ENCODE measurements at regions not wholly inside any gene's neighbourhood (a gene's known extent, or its start where the extent isn't known, plus 50 kb on each side); places are given as distances from the start of the nearest gene placed in this dataset.

GRCh38 chr3:102599819-102600576, 165.2 kb downstream of the ZPLD1 start:
- H3K4me3 ChIP-seq (ENCODE audit: low read depth, low read length) = no peak overlapping the region

DNA sequence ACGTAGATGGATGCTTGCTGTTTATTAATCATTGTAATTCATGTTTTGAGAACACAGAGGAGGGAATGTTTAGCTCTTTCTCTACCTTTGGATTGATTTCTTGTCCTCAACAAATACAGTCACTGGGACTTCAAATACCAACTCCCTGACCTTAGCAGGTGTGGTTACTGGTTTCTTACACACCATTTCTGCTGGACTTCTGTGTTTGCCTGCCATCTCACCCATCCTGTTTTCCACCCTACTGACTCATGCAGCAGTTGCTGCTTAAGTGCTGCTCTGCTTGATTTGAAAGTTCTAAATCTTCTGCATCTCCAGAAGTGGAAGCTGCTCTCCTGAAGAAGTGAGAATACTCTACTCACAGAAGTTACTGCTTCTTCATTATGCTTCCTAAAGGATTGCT, 170.3 kb downstream of the ZPLD1 start:
- H3K4me3 ChIP-seq (ENCODE audit: low read depth, low read length) = no peak overlapping the region

DNA sequence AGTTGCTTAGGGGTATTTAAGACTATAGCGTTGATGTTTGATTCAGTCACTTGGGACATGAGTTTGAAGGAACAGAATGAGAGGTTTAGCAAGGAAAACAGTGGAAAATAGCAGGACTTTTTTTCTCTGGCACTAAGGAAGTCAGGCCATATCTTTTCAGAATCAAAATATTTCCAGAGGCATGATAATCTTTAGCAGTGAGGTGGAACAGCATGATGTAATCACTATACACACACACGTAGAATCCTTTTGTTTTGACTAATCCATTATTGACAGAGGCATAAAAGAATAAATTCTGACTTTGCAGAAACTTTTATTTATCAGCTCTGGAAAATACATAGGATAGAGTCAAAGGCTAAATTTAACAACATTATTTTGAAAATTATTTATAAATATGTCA, 174.1 kb downstream of the ZPLD1 start:
- no peak overlapping the region for H3K4me3 ChIP-seq (ENCODE audit: low read depth, low read length)

DNA sequence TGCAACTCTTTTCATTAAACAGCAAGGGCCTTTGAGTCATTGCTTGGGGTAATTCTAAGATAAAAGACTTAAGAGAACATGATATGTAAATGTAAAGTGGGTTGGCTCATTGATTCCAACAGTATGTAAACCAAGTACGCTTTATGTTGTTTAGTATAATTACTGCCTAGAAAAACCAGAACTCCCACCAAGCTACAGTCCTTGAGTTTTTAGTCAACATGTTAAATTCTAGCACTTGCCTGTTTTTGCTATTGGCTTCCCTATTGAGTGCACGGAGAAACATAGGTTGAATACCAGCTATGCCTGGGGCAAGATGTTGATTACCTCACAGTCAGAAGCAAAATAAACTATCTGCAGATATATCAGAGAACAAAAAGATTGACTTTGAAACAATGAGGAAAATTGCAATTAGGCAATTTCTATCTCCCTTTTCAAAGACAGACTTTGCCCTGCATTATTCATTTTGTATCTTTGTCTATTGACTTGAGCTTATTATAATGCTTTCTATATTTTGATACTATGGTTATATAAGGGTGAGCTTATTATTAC, 179.3 kb downstream of the ZPLD1 start:
- no peak overlapping the region for H3K4me3 ChIP-seq (ENCODE audit: low read depth, low read length)

- H3K4me3 ChIP-seq (ENCODE audit: low read depth, low read length) = no peak overlapping the region
Measured at GRCh38 chr3:102614585-102614984, 179.8 kb downstream of the ZPLD1 start.

GRCh38 chr3:102617381-102617780, 182.6 kb downstream of the ZPLD1 start:
- no peak overlapping the region for H3K4me3 ChIP-seq (ENCODE audit: low read depth, low read length)

DNA sequence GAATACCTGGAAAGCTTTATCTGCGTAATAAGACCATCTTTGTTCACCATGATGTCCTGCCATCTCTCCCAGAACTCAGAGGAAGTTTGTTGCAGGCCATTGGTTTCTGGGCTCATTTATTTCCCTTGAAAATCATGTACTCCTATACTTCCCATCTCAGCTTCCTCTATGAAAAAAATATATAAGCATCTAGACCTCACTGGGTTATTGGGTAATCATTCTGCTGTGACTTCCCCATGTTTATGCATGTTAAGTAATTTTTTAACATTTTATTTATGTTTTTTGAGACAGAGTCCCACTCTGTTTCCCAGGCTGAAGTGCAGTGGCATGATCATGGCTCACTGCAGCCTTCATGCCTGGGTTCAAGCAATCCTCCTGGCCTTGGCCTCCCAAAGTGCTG, 184.5 kb downstream of the ZPLD1 start:
- H3K4me3 ChIP-seq (ENCODE audit: low read depth, low read length) = no peak overlapping the region

DNA sequence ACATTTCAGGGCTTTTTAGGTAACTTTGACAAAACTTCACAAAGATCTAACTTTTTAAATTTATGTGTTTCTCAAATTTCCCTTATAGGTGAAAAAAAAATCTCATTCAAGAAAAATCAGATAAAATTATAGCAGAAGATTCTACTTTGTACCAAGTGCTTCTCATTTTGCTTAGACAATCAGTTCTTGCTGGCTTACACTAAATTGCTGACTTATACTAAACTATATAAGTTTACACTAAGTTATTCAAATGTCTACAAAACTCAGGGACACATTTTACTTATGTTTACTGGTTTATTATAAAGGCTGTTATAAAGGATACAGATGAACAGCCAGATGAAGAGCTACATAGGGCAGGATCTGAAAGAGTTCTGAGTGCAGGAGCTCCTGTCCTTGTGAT, 195.1 kb downstream of the ZPLD1 start:
- no peak overlapping the region for H3K4me3 ChIP-seq (ENCODE audit: low read depth, low read length)

GRCh38 chr3:102630531-102630930, 195.7 kb downstream of the ZPLD1 start:
- no peak overlapping the region for H3K4me3 ChIP-seq (ENCODE audit: low read depth, low read length)

DNA sequence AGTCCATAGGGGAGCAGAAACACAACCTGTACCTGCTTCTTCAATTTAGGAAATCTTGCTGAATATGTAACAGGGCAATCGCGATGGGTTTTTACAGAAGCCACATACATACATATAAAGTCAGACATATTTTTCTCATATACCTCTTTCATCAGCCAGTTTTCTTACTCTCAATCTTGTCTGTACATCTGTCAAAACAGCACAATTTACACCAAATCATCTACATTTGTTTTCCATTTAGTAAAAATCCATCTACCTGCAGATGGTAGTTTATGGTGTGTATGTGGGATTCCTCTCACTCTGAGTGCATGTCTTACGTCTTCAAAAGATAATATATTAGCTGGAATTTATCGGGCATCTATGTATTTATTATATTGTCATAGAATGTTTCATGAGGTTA, 208.7 kb downstream of the ZPLD1 start:
- no peak overlapping the region for H3K4me3 ChIP-seq (ENCODE audit: low read depth, low read length)

DNA sequence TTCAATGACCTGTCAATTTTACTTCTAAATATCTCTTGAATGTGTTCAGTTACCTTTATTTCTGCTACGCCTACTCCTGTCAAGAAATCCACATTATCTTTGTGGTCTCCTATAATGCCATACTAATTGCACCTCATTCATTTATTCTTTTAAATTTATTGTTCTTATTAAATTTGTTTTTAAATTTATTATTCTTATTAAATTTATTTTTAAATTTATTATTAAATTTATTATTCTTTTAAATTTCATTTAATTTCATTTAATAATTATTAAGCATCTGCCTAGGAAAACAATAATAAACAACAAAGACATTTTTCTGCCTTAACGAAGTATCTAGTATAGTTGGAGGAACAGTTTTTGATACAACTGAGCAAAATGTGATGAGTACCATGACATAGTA, 211.7 kb downstream of the ZPLD1 start:
- no peak overlapping the region for H3K4me3 ChIP-seq (ENCODE audit: low read depth, low read length)

- H3K4me3 ChIP-seq (ENCODE audit: low read depth, low read length) = no peak overlapping the region
Measured at GRCh38 chr3:102660653-102661052, 225.8 kb downstream of the ZPLD1 start.

DNA sequence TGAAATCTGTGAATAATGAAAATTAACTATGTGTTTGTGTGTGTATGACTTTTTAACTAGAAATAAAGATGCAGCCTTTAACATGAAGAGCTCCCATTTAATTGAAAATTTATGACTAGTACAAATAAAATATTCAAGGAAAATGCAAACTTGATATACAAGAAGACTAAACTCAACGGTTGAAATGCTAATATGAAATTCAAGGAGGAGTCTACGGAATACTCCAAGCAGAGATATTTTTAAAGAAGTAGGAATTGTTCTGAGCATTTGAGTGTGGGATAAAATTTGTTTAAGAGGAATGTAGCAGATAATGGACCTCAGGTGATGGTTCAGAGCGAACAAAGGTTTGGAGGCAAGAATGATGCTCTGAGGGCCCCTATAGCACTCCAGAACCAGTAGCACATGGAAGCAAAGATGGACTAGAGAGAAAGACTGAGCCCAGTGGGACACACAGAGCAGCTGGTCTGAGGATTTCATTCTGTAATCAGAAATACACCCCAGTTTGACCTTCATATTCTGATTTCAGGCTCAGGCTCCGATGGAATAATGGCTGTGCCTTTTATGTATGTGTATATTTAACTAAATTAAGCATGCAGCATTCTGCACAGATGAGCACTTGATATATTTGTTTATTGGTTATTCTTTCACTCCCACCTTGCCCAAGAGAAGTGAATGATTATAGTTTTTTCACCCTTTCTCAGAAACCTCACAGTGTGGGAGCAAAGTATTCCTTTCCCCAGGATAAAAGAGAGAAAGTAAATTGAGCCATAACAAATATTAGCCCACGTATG, 227.1 kb downstream of the ZPLD1 start:
- no peak overlapping the region for H3K4me3 ChIP-seq (ENCODE audit: low read depth, low read length)

GRCh38 chr3:102662498-102662772, 227.6 kb downstream of the ZPLD1 start:
- no peak overlapping the region for H3K4me3 ChIP-seq (ENCODE audit: low read depth, low read length)

- no peak overlapping the region for H3K4me3 ChIP-seq (ENCODE audit: low read depth, low read length)
Measured at GRCh38 chr3:102664126-102664525, 229.3 kb downstream of the ZPLD1 start.

- H3K4me3 ChIP-seq (ENCODE audit: low read depth, low read length) = no peak overlapping the region
Measured at GRCh38 chr3:102665183-102665582, 230.4 kb downstream of the ZPLD1 start.

GRCh38 chr3:102668247-102668646, 233.4 kb downstream of the ZPLD1 start:
- H3K4me3 ChIP-seq (ENCODE audit: low read depth, low read length) = no peak overlapping the region

DNA sequence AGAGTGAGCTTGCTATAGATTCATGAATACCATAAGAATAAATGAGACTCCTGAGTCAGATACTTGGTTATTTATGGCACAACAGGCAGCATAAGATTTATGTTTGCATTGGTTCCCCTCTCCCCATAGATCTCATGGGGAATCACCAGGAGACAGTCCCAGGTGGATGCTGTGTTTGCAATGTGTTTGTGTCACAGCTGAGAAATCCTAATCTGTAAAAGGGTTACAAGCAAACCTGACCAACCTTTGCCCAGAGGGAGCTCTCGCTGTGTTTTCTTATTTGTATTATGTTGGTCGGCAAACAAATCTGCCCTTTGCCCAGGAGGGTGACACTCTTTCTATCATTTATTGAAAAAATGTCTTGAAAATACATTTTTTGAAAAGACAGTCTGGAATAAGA, 236.2 kb downstream of the ZPLD1 start:
- no peak overlapping the region for H3K4me3 ChIP-seq (ENCODE audit: low read depth, low read length)

GRCh38 chr3:102672305-102672704, 237.5 kb downstream of the ZPLD1 start:
- no peak overlapping the region for H3K4me3 ChIP-seq (ENCODE audit: low read depth, low read length)

DNA sequence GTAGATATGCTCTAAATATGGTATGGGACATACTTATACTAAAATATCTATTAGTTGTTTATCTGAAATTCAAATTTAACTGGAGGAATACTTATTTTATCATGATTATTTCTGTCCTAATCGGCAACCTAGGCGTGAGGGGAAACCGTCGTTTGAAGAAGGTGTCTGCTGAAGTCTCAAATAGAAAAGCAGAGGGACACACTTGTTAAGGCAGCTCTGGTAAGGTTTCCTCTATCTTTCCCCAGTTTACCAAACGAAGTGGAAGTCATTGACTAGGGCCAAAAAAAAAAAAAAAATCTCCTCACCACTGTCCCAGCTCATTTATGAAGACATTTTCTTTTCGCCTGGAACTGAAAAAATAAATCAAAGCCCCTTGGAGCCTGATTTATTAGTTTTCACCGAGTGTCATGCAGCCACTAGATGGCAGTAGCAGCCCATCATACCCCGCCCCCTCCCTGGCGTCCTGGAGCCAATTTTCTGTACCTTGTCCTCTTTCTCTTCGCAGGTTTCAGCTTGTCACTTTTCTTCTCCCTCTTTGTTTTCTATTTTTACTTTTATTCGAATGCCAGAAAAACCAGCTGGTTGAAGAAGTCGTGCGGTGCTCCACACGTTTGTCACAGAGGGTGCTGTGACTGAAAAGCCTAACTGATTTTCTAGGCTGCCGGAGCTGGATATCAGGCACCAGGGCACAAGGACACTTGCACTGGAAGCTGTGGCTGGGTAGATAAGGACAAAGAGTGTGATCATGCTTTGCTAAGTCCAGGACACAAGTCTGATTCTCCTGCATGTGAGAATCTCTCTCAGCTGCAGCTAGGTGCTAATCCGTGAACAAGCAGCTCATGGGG, 238.7 kb downstream of the ZPLD1 start:
- H3K4me3 ChIP-seq (ENCODE audit: low read depth, low read length) = no peak overlapping the region

DNA sequence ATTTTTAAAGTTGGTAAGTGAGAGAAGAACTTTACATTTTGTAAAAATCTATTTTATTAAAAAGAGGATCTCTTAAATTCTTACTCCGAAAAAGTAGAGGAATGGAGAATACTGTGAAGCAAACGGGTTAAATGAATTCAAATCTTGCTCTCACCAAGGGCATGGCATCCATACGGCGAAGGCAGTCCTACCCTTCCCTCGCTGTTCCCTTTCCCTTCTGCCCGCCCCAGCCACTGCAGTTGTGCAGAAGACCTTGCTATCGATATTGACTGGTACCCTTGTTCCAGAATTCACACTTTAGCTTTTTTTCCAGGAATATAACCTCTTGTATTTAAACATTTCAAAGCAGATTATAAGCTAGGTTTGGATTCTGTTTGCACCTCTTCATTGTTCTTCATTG, 239.5 kb downstream of the ZPLD1 start:
- no peak overlapping the region for H3K4me3 ChIP-seq (ENCODE audit: low read depth, low read length)

GRCh38 chr3:102676424-102676823, 241.6 kb downstream of the ZPLD1 start:
- H3K4me3 ChIP-seq (ENCODE audit: low read depth, low read length) = no peak overlapping the region
